Muscle of leg (tissue), 3 donors: ENCODE measurements at regions not wholly inside any gene's neighbourhood (a gene's known extent, or its start where the extent isn't known, plus 50 kb on each side); places are given as distances from the start of the nearest gene placed in this dataset.
"Not testable (repeated sequence)": the region's sequence is repeated elsewhere in the genome, so short reads cannot be mapped to it uniquely, and the experiment has no call there.

ENCODE experiments used
- DNase-seq: peaks from one replicate; pipeline ENCODE4 v3.0.0; 2013
- H3K27ac ChIP-seq: one replicate; pipeline ENCODE4 v1.5.1; 2013; ENCODE audit warnings: mild to moderate bottlenecking, low read length, control low read depth
- H3K27me3 ChIP-seq: one replicate; pipeline ENCODE4 v1.6.1; 2013; ENCODE audit warnings: low read length; ENCODE audit not compliant: control insufficient read depth, insufficient read depth
- H3K36me3 ChIP-seq: one replicate; pipeline ENCODE4 v1.6.1; 2013; ENCODE audit warnings: low read length; ENCODE audit not compliant: control insufficient read depth, insufficient read depth
- H3K4me1 ChIP-seq: one replicate; pipeline ENCODE4 v1.6.1; 2013; ENCODE audit warnings: low read length; ENCODE audit not compliant: control insufficient read depth, insufficient read depth
- H3K4me3 ChIP-seq: one replicate; pipeline ENCODE4 v1.5.1; 2013; ENCODE audit warnings: low read length, control low read depth
- H3K9me3 ChIP-seq: replicated peaks from 2 replicates; pipeline ENCODE4 v1.6.1; 2013; ENCODE audit warnings: low read depth, low read length; ENCODE audit not compliant: control insufficient read depth
- WGBS: methylation state at CpG from one replicate; pipeline ENCODE4 v1.1.5; 2013; ENCODE audit warnings: missing lambda C conversion rate; ENCODE audit not compliant: insufficient coverage; 5-methylcytosine and 5-hydroxymethylcytosine counted together

- H3K27me3 ChIP-seq = peaks cover 4% of the 10 kb centered on the region
- DNase-seq = no peak
- 71% methylated on average over 6 of the region's 8 CpGs for WGBS
- no peak overlapping the region for H3K4me3 ChIP-seq
- peaks cover 11% of the 10 kb centered on the region for H3K4me1 ChIP-seq
- no peak overlapping the region for H3K27ac ChIP-seq
- no peaks in the 10 kb centered on the region for H3K36me3 ChIP-seq
- H3K9me3 ChIP-seq = peaks cover 10% of the 10 kb centered on the region
Measured at GRCh38 chr14:94823556-94824341, 53.8 kb upstream of the GSC start.

DNA sequence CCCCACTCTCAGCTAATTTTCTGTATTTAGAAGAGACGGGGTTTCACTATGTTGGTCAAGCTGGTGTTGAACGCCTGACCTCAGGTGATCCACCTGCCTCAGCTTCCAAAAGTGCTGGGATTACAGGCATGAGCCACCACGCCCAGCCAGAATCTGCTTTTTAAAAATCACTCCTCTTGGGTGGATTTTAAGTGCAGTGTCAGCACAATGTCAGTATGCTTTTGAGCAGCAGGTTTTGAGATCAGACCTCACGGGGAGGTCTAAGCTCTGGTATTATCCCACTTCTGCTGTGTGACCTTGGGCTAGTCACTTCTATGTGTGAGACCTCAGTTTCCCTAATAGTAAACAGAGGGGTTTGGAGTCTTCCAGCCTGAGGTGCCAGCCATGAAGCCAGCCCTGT is 51.8 kb upstream of the GSC start:
- no peak overlapping the region for H3K27ac ChIP-seq
- peaks cover 4% of the 10 kb centered on the region for H3K27me3 ChIP-seq
- no peaks in the 10 kb centered on the region for H3K36me3 ChIP-seq
- no peak for DNase-seq
- 89% methylated on average over 3 of the region's 4 CpGs for WGBS
- H3K4me1 ChIP-seq = no peaks in the 10 kb centered on the region
- H3K9me3 ChIP-seq = peaks cover 12% of the 10 kb centered on the region
- H3K4me3 ChIP-seq = no peak overlapping the region

DNA sequence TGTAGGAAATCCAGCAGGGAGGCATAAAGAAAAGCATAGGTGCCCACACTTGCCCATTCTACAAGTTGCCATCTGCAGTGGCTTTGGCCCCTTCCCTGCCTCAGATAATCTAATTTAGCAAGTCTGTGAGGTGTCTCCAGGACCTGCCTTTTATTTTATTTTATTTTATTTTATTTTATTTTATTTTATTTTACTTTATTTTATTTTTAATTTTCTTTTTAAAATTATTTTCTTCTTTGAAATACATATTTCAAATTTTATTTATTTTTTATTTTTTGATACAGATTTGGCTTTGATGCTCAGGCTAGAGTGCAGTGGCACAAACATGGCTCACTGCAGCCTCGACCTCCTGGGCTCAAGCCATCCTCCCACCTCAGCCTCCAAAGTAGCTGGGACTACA is 51.0 kb upstream of the GSC start:
- WGBS = no CpG with 5 or more reads among the region's 1 CpG

More for the DNA sequence above, 51.0 kb upstream of the GSC start:
- H3K4me3 ChIP-seq, H3K4me1 ChIP-seq, H3K36me3 ChIP-seq, H3K27me3 ChIP-seq, DNase-seq, H3K27ac ChIP-seq: not testable (repeated sequence)
- peaks cover 12% of the 10 kb centered on the region for H3K9me3 ChIP-seq
